ENCODE measurements at regions not wholly inside any gene's neighbourhood (a gene's known extent, or its start where the extent isn't known, plus 50 kb on each side); places are given as distances from the start of the nearest gene placed in this dataset.
"Not testable (repeated sequence)": the region's sequence is repeated elsewhere in the genome, so short reads cannot be mapped to it uniquely, and the experiment has no call there.

DNA sequence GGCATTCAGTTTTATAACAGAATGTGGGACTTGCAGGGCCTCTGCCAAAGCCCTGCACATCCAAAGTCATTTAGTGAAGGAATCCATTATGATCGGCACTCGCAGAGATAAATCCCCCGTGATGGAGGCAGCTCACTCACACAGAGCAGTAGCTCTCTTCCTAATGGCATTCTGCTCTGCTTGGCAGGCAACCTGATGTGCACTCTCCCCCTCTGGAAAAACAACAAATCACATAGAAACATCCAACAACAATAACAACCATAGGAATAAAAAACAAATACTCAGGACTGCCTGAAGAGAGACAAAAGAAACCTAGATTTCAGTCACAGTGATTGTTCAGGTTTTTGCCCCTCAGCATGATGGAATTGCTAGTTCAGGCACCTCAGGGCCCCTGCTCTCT lies 59.7 kb downstream of the NAA11 start:
- no peak overlapping the region for H3K4me3 ChIP-seq (ENCODE audit: low read depth, low read length)
- no peak for DNase-seq (ENCODE audit: low read depth)

DNA sequence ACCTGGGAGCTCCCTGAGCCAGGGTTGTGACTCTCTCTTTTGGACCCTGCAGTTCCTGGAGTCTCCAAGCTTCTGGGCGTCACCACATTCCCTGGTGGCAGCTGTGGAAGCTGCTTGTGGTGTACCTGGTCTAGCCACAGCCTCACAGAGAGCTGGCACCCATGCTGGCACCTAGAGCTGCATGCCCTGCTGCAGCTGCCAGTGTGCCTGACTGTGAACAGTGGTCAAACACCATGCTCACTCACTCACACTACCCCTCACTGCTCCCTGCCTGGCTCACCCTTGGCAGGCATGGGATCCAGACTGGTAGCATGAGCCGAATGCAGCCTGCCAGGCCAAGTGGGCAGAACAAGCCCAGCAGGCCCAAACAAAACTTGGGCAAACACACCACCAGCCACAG lies 66.6 kb downstream of the NAA11 start:
- no peak for DNase-seq (ENCODE audit: low read depth)
- H3K4me3 ChIP-seq (ENCODE audit: low read depth, low read length) = no peak overlapping the region

DNA sequence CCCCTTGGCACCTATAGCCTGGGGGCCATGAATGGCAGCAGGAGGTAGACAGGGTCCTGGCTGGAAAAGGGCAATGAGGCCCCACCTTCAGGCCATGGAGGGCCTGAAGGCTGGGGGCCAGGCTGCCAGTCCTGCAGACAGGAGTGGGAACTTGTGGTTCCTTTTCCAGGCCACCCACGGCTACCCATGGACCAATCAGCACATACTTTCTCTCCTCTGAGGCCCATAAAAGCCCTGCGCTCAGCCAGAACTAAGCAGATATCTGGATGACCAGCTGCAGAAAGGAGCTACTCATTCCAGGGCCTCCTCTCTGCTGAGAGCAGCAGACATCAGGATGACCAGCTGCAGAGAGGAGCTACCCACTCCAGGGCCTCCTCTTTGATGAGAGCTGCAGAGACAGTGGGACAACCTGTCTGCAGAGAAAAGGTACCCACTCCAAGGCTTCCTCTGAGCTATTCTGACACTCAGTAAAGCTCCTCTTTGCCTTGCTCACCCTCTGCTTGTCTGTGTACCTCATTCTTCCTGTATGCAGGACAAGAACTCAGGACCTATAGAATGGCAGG lies 67.2 kb downstream of the NAA11 start:
- no peak overlapping the region for H3K4me3 ChIP-seq (ENCODE audit: low read depth, low read length)

DNA sequence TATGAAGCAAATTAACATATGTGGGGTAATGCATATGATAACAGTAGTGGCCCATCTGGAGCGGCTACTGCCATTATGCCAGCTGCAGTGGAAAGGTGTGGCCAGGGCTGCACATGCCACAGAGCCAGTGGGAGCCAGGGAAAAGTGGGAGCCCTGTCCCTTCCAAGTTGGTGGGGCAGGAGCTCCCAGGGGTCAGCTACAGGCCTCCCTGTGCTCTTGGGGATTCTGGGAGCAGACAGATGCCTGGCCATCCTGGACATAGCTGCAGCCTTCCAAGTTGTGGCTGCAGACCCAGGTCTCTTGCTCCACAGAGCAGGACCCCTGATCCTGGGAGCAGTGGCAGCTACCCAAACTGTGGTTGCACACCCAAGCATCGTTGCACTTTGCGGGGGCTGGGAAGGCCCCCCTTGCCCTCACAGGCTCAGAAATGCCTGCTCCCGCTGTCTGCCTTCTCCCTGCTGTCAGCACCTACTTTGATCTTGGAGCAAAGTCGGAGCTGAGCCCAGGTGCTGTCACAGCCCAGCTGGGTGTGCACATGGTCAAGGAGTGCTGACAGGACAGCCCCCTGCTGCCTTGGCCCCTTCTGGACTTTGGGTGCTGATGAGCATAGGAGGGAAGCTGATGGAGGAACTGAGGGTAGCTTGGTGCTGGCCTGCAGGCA lies 67.8 kb downstream of the NAA11 start:
- no peak for DNase-seq (ENCODE audit: low read depth)
- H3K4me3 ChIP-seq (ENCODE audit: low read depth, low read length) = no peak overlapping the region

More for the DNA sequence above, 67.2 kb downstream of the NAA11 start:
- no peak for DNase-seq (ENCODE audit: low read depth)

DNA sequence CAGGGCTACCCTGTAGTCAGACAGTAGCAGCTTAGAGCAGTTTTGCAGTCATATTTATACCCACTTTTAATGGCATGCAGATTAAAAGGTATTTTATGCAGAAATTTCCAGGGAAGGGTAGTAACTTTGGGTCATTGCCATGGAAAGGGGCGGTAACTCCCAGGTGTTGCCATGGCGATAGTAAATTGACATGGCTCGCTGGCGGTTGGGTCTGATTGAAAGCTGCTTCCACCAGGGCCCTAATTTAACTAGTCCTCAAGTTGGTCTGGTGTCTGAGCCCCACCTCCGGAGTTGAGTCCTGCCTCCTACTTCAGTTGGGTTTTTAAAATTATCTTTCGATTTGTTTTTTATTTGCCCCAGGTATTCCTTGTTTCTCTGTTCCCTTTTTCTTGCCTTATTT lies 70.1 kb downstream of the NAA11 start:
- no peak overlapping the region for H3K4me3 ChIP-seq (ENCODE audit: low read depth, low read length)
- no peak for DNase-seq (ENCODE audit: low read depth)

DNA sequence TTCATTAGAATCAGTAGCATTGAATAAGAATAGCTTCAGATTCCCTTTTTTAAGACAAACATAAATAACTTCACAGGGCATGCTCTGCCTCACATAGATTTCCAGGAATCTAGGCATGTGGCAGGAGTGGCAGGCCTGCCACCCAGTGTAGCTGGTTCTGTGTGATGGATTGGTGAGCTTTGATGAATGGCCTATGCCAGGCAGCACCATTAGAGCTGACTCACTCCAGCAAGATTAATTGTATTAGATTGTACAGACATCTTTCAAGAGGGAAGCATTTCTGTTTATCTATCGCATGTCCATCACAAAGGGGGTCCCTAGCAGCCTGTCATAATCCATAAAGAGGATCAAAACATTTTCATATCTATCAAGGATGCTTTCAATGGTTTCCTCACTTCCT lies 71.9 kb downstream of the NAA11 start:
- H3K4me3 ChIP-seq (ENCODE audit: low read depth, low read length) = no peak overlapping the region
- no peak for DNase-seq (ENCODE audit: low read depth)

DNA sequence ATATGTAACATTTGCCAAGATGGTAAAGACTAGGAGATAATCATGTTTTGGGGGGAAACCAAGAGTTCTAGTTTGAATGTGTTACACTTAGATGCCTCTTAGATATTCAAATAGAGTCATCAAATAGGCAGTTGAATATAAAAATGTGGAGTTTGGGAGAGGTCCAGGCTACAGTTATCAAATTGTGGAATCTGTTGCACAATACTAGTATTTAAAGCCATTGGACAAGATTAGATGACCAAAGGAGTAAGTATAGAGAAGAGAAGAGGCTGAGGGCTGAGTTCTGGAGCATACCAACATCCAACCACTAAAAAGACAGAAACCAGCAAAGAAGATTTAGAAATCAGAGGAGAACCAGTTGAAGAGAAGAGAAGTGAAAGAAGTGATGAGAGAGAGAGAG lies 72.7 kb downstream of the NAA11 start:
- DNase-seq (ENCODE audit: low read depth) = no peak
- H3K4me3 ChIP-seq (ENCODE audit: low read depth, low read length) = no peak overlapping the region

DNA sequence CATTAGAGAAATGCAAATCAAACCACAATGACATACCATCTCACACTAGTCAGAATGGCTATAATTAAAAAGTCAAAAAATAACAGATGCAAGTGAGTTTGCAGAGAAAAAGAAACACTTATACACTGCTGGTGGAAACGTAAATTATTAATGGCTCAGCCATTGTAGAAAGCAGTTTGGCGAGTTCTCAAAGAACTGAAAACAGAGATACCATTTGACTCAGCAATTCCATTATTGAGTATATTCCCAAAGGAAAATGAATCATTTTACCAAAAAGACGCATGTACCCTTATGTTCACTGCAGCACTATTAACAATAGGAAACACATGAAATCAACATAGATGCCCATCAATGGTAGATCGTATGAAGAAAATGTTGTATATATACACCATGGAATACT lies 75.0 kb downstream of the NAA11 start:
- DNase-seq (ENCODE audit: low read depth) = peak; percentile 85
- no peak overlapping the region for H3K4me3 ChIP-seq (ENCODE audit: low read depth, low read length)

DNA sequence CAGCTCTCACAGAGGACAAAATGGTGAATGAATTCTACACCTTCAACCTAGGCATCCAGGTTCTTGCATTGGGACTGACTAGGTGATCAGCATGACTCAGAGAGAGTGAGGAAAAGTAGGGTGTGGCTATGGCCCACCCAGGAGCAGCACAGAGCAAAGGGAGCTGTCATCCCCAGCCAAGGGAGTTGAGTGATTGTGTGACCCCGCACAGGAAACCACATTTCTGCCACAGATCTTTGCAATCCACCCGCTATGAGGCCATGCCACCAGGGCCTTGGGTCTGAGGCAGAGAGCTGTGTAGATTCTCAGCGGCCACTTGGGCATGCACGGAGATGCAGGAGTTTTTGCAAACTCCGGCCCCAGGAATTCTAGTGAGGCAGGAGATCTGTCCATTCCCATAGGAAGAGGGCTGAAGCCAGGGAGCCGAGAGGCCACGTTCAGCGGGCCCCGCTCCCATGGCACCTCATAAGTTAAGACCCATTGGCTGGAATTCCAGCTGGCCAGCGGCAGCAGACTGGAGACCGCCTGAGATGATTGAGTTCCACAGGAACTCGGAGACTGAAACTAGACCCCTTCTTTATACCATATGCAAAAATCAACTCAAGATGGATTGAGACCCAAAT lies 75.9 kb downstream of the NAA11 start:
- no peak for DNase-seq (ENCODE audit: low read depth)
- no peak overlapping the region for H3K4me3 ChIP-seq (ENCODE audit: low read depth, low read length)

DNA sequence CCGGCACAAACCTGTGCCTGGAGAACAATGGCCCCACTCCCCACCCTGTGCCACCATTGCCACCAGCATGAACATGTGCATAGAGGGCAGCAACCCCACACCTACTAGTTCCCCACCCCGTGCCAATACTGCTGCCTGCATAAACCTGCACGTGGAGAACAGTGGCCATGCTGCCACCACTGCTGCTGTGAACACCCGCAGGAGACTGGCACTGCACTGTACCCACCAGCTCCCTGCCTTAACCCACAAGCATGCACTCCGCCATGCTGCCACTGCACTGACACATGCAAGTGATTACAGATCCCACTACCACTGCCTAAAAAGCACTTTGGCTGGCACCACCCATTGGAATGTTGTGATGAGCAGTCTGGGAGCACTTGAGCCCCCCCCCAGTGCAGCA lies 77.3 kb downstream of the NAA11 start:
- H3K4me3 ChIP-seq (ENCODE audit: low read depth, low read length) = no peak overlapping the region
- DNase-seq (ENCODE audit: low read depth) = no peak

DNA sequence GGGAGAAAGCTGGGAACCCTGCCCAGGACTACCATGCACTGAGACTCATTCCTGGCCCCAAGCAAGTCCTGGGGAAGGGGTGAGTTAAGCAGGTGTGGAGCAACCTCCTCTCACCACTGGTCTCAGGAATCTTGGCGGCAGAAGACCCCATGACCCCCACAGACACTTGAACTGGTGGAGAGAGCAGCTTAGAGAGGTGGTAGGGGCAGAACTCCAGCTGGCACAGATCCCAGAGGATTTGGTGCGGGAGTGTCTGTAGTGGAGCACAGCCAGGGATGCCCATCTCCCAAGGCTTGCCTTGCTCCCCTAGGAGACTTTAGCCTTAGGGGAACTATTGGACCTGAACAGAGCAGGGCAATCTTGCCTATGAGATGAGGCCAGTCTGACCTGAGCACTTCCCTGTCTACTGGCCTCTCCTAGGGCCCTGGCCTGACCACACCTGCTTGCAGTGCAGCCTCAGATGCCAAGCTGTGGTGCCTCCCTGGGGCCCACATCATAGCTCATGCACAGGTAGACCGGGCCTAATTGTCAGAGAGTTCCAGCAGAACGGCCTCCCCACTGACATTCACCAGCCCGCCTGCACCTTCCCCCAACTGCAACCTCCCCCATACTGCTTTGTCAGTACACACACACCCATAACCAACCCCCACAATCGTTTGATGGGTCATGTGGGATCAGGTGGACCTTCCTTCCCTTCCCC lies 78.0 kb downstream of the NAA11 start:
- H3K4me3 ChIP-seq (ENCODE audit: low read depth, low read length) = no peak overlapping the region
- no peak for DNase-seq (ENCODE audit: low read depth)

DNA sequence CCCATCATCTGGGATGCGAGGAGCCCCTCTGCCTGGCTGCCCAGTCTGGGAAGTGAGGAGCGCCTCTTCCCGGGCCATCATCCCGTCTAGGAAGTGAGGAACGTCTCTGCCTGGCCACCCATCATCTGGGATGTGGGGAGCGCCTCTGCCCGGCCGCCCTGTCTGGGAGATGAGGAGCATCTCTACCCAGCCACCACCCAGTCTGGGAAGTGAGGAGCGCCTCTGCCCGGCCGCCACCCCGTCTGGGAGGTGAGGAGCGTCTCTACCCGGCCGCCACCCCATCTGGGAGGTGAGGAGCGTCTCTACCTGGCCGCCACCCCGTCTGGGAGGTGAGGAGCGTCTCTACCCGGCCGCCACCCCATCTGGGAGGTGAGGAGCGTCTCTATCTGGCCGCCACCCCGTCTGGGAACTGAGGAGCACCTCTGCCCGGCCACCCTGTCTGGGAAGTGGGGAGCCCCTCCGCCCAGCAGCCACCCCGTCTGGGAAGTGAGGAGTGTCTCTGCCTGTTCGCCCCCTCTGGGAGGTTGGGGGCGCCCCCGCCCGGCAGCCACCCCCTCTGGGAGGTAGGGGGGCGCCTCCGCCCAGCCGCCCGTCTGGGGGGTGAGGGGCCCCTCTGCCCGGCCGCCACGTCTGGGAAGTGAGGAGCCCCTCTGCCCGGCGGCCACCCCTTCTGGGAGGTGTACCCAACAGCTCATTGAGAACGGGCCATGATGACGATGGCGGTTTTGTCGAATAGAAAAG lies 80.5 kb downstream of the NAA11 start:
- not testable (repeated sequence) for DNase-seq (ENCODE audit: low read depth); H3K4me3 ChIP-seq (ENCODE audit: low read depth, low read length)

DNA sequence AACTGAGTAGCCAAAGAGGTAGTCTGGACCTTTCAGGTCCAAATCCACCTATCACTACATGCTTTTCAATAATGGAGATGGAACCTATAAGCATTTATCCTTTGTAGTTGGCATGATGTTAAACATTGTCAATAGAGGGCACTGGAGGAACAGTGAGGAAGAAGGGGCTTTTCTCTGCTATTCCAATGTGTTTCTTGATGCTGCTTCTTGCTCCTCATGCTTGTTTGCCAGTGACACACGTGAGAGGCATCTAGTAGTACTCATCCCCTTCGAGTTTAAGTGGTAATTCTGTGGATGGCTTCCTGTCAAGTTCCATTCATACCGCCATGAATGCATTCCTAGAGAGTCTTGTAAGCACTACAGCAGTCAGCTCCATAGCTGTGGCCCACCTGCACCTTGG lies 84.0 kb downstream of the NAA11 start:
- H3K4me3 ChIP-seq (ENCODE audit: low read depth, low read length) = no peak overlapping the region
- peak; percentile 59 for DNase-seq (ENCODE audit: low read depth)

DNA sequence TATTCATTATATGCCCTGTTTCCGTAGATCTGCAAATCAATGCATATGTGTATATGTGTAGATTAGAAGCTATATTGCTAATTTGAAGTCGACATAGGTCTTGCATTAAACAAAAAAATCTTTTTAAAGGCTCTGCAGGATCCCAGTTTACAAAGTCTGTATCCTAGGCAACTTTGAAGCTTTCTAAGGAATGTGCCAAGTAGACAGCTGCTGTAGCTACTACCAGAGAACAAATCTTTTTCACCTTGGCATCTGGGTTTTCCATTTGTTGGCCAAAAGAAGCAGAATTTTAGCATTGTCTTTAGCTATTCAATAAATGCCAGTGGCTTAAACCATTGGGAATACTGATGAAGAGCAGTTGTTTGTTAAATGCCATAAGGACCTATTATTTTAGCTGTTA lies 88.0 kb downstream of the NAA11 start:
- no peak overlapping the region for H3K4me3 ChIP-seq (ENCODE audit: low read depth, low read length)
- DNase-seq (ENCODE audit: low read depth) = no peak

DNA sequence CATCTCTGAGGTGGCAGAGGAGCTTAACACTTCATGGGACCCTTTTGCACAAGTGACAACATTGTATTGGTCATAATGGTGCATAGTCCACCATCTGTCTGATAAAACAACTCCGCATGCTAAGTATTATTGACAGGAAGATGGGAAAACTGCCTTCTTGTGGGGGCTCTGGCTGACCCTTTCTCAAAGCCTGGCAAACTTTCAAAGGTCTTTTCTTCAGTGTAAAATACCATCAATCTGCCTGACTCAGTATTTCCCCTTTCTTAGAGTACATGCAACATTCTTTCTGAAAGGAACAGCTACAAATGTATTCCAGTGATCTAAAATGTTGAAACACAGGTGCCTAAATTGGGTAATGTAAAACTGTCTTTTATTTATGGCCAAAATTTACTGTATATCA lies 89.1 kb downstream of the NAA11 start:
- DNase-seq (ENCODE audit: low read depth) = no peak
- no peak overlapping the region for H3K4me3 ChIP-seq (ENCODE audit: low read depth, low read length)

DNA sequence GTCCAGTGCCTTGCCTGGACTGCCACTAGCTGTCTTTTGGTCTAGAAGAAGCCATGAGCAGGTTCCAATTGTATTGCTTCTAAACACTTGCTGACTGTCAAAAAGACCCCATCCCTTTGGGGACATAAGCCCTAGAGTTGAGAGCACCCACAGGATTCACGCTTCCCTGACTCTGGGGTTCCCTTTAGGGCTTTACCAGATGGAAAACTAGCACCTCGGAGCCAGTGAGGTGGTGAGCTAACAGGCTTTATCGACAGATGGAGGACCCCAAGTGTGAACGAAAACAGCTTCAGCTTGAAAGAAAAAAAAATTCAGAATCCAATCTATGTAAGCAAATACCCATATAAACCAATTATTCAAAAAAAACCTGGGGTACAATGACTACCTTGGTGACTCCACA lies 90.8 kb downstream of the NAA11 start:
- no peak for DNase-seq (ENCODE audit: low read depth)
- no peak overlapping the region for H3K4me3 ChIP-seq (ENCODE audit: low read depth, low read length)

DNA sequence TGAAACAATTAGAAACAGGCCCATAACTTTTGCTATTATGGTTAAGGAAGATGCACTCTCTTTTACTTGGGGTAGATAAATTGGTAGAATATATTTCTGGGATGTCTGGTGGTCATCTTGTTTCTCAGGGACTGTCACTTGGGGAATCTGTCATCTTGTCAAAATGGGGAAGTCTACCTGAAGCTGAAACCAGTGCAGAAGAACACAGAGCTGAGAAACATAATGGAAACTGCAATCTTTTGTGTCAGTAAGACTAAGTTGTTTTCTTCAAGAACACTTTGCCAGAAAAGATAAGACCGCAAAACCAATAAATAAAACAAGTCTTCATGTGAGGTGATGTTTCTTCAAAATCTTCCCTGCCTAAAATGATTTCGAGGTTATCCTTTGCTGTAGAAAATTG lies 92.0 kb downstream of the NAA11 start:
- no peak overlapping the region for H3K4me3 ChIP-seq (ENCODE audit: low read depth, low read length)
- DNase-seq (ENCODE audit: low read depth) = no peak

DNA sequence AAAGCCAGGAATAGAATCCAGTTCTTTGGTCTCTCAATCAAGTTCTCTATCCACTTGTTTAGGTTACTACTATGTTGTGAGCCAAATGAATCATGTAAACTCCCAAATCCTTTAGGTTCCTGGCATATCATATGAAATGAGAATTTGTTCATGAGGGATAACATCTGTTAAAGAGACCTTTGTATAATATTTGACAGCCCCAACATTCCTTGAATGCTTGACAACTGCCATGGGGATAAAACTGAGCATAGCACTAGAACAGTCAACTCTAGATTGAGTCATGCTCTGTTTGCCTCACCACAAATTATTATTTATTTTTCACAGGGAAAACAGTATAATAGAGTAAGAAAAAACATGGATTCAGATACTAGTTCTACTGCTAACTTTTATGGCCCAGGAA lies 93.3 kb downstream of the NAA11 start:
- peak; percentile 47 for DNase-seq (ENCODE audit: low read depth)
- no peak overlapping the region for H3K4me3 ChIP-seq (ENCODE audit: low read depth, low read length)

DNA sequence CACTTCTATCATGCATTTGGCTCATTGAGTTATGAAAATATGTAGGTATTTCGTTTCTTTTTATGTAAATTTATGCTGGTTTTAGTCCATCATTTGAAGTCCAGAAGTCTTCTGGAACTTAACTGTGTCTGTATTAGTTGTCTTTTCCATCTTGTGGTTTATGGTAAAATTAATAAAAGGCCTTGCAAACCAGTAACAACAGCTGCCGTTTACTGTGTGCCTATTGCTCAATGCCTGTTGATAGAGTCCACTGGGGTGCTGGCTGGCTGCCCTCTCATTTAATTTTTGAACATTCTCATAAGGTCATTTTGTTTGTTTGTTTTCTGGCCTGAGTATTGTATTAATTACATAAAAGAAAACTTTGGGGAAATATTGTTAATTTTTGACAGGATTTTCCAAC lies 98.0 kb downstream of the NAA11 start:
- no peak for DNase-seq (ENCODE audit: low read depth)
- H3K4me3 ChIP-seq (ENCODE audit: low read depth, low read length) = no peak overlapping the region

DNA sequence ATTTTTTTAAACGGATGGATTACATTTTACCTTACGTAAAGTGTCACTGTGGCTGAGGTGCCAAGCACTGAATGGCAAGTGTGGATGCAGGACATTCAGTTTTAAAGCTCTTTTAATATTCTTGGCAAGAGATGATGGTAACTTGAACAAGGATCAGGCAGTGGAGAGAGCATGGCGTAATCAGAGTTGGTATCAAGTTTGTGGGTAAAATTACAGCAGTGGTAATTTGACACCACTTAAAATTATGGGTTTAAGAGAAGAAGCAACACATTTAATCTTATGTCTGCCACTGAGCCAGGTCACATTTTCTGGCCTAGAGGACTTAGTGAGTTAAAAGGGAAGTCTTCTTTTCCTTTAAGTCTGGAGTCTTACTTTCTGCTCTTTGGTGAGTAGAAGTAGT lies 100.5 kb downstream of the NAA11 start:
- no peak for DNase-seq (ENCODE audit: low read depth)
- H3K4me3 ChIP-seq (ENCODE audit: low read depth, low read length) = no peak overlapping the region
